Trophoblast cell (in vitro differentiated cells and primary cell): ENCODE measurements at regions not wholly inside any gene's neighbourhood (a gene's known extent, or its start where the extent isn't known, plus 50 kb on each side); places are given as distances from the start of the nearest gene placed in this dataset.
A peak's percentile ranks its signal among the peaks of the same experiment; 100 is the strongest.

ENCODE experiments used
- DNase-seq, 2 donors: peaks; one replicate each; pipeline ENCODE4 v3.0.0-alpha.2; 2016
- H2AFZ ChIP-seq: 2 replicates; pipeline ENCODE4 v1.6.1; 2013; ENCODE audit warnings: low read length, moderate library complexity, mild to moderate bottlenecking; ENCODE audit not compliant: insufficient read depth, poor library complexity
- H2AK5ac ChIP-seq: 2 replicates; pipeline ENCODE4 v1.6.1; 2013; ENCODE audit warnings: mild to moderate bottlenecking, low read length
- H2BK120ac ChIP-seq: 2 replicates; pipeline ENCODE4 v1.6.1; 2013; ENCODE audit warnings: low read length, mild to moderate bottlenecking, moderate library complexity; ENCODE audit not compliant: insufficient read depth, poor library complexity
- H2BK12ac ChIP-seq: 2 replicates; pipeline ENCODE4 v1.6.1; 2013; ENCODE audit warnings: mild to moderate bottlenecking, low read length, moderate library complexity
- H2BK5ac ChIP-seq: 2 replicates; pipeline ENCODE4 v1.6.1; 2013; ENCODE audit warnings: low read length, low read depth, moderate library complexity, mild to moderate bottlenecking; ENCODE audit not compliant: poor library complexity
- H3K14ac ChIP-seq: 2 replicates; pipeline ENCODE4 v1.6.1; 2013; ENCODE audit warnings: mild to moderate bottlenecking, low read length
- H3K18ac ChIP-seq: 2 replicates; pipeline ENCODE4 v1.6.1; 2013; ENCODE audit warnings: mild to moderate bottlenecking, low read length
- H3K23ac ChIP-seq: 2 replicates; pipeline ENCODE4 v1.6.1; 2013; ENCODE audit warnings: low read length
- H3K27ac ChIP-seq: 2 replicates; pipeline ENCODE4 v1.5.1; 2013; ENCODE audit warnings: low read depth, mild to moderate bottlenecking, inconsistent platforms, low read length, moderate library complexity
- H3K27me3 ChIP-seq: 2 replicates; pipeline ENCODE4 v1.6.1; 2013; ENCODE audit warnings: inconsistent platforms, mild to moderate bottlenecking, low read length, moderate library complexity; ENCODE audit not compliant: insufficient read depth
- H3K36me3 ChIP-seq, 2 experiments: 1 replicate in 1 of 2; 2 replicates in 1 of 2; pipeline ENCODE4 v1.6.1; 2013; ENCODE audit warnings: low read length in 2 of 2, mild to moderate bottlenecking in 2 of 2, moderate library complexity in 1 of 2; ENCODE audit not compliant: insufficient read depth in 2 of 2, control insufficient read depth in 1 of 2
- H3K4ac ChIP-seq: 2 replicates; pipeline ENCODE4 v1.6.1; 2013; ENCODE audit warnings: low read depth, mild to moderate bottlenecking, low read length, moderate library complexity
- H3K4me1 ChIP-seq, 2 experiments: 1 replicate in 1 of 2; 2 replicates in 1 of 2; pipeline ENCODE4 v1.6.1; 2013; ENCODE audit warnings: low read length in 2 of 2, mild to moderate bottlenecking in 2 of 2, moderate library complexity in 1 of 2; ENCODE audit not compliant: insufficient read depth in 2 of 2, control insufficient read depth in 1 of 2
- H3K4me2 ChIP-seq: 2 replicates; pipeline ENCODE4 v1.6.1; 2013; ENCODE audit warnings: inconsistent platforms, mild to moderate bottlenecking, low read length, moderate library complexity
- H3K4me3 ChIP-seq: 2 replicates; pipeline ENCODE4 v1.5.1; 2013; ENCODE audit warnings: mild to moderate bottlenecking, low read depth, low read length, inconsistent platforms
- H3K79me1 ChIP-seq: one replicate; pipeline ENCODE4 v1.6.1; 2013; ENCODE audit warnings: low read length
- H3K79me2 ChIP-seq: 2 replicates; pipeline ENCODE4 v1.6.1; 2013; ENCODE audit warnings: low read length, mild to moderate bottlenecking; ENCODE audit not compliant: control insufficient read depth, insufficient read depth, poor library complexity
- H3K9ac ChIP-seq: 2 replicates; pipeline ENCODE4 v1.6.1; 2013; ENCODE audit warnings: mild to moderate bottlenecking, low read length
- H3K9me3 ChIP-seq: 2 replicates; pipeline ENCODE4 v1.6.1; 2013; ENCODE audit warnings: low read depth, mild to moderate bottlenecking, control low read depth, inconsistent platforms, low read length; ENCODE audit not compliant: insufficient read depth
- H4K12ac ChIP-seq: 2 replicates; pipeline ENCODE4 v1.6.1; 2013; ENCODE audit warnings: low read depth, mild to moderate bottlenecking, low read length, moderate library complexity
- H4K8ac ChIP-seq: 2 replicates; pipeline ENCODE4 v1.6.1; 2013; ENCODE audit warnings: low read depth, mild to moderate bottlenecking, low read length, moderate library complexity
- H4K91ac ChIP-seq: one replicate; pipeline ENCODE4 v1.6.1; 2013; ENCODE audit warnings: low read depth, mild to moderate bottlenecking, low read length, moderate library complexity
- WGBS: extraction: QIAGEN DNeasy Blood & Tissue Kit; methylation state at CpG from one replicate; pipeline ENCODE4 v1.1.7; 2013; ENCODE audit warnings: missing lambda C conversion rate; ENCODE audit not compliant: insufficient read length, insufficient coverage; ENCODE audit errors: extremely low coverage; 5-methylcytosine and 5-hydroxymethylcytosine counted together

GRCh38 chr3:53997476-53997875 lies 105.8 kb upstream of the SELENOK start:
- DNase-seq, result peak in 1 of 2 donors; percentile 45
- Histone ChIP-seq H3K18ac (no peak overlapping the region), H2BK5ac (no peak overlapping the region), H3K79me1 (no peaks in the 10 kb centered on the region), H4K91ac (no peak overlapping the region), H3K27ac (no peak overlapping the region), H3K9ac (no peak overlapping the region), H3K4me3 (no peak overlapping the region), H3K23ac (no peak overlapping the region), H3K27me3 (no peaks in the 10 kb centered on the region), H3K14ac (no peak overlapping the region), H3K9me3 (no peaks in the 10 kb centered on the region), H3K4me2 (no peak overlapping the region), H3K4ac (no peak overlapping the region), H4K12ac (no peak overlapping the region), H2BK12ac (no peak overlapping the region), H2AK5ac (no peak overlapping the region), H3K36me3 (no peaks in the 10 kb centered on the region), H4K8ac (no peak overlapping the region), H2BK120ac (no peak overlapping the region), H2AFZ (no peak overlapping the region), H3K4me1 (peaks cover 10 to 14% of the 10 kb centered on the region in 2 experiments), H3K79me2 (no peaks in the 10 kb centered on the region)
- WGBS, result 100% methylated on average over 1 of the region's 4 CpGs

DNA sequence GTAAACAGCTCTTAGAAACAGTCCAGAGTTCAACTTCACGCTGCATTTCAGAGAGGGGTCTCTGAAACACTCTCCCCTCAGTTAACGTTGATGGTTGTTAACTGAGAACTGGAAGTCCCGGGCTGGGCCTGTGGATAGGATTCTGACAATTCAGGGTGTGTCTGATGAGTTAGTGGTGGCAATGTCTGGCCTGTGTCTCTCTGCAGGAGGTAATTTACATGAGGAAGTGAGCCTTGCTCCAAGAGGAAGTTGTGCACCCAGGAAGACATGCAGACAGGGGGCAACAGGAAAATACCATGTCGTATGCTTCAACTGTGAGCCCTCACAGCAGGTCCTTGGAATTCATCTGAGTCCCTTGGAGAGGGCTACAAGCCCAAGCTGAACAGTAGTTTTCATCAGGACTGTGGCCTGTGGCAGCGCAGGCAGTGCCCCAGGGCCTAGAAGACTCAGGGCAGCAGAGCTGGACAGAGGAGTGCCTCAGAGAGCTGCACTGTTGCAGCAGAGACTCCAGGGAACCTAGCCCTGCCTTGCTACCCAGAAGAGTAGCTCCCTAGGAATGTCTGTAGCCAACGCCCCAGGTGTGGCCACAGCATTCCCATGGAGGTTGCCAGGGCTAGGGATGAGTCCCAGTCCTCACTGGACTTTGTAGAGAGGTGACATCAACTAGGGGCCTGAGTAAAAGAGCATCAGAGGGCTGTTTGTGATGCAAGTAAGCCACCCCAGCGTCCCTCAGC lies 104.6 kb upstream of the SELENOK start:
- no CpG with 5 or more reads among the region's 7 CpGs for WGBS
- Histone ChIP-seq H2BK12ac (no peak overlapping the region), H2BK120ac (no peak overlapping the region), H3K4me2 (no peak overlapping the region), H2BK5ac (no peak overlapping the region), H3K27me3 (no peaks in the 10 kb centered on the region), H3K4ac (no peak overlapping the region), H2AFZ (no peak overlapping the region), H3K9ac (no peak overlapping the region), H3K23ac (no peak overlapping the region), H3K36me3 (no peaks in the 10 kb centered on the region), H4K12ac (no peak overlapping the region), H3K4me1 (peaks cover 10 to 14% of the 10 kb centered on the region in 2 experiments), H3K4me3 (no peak overlapping the region), H3K14ac (no peak overlapping the region), H3K27ac (no peak overlapping the region), H3K79me2 (no peaks in the 10 kb centered on the region), H3K9me3 (no peaks in the 10 kb centered on the region), H4K91ac (no peak overlapping the region), H3K79me1 (no peaks in the 10 kb centered on the region), H3K18ac (no peak overlapping the region), H4K8ac (no peak overlapping the region), H2AK5ac (no peak overlapping the region)
- DNase-seq, result peak; percentile 63 to 87

- Histone ChIP-seq H3K79me2 (no peaks in the 10 kb centered on the region), H3K4ac (no peak overlapping the region), H4K8ac (no peak overlapping the region), H3K23ac (no peak overlapping the region), H3K27ac (no peak overlapping the region), H3K36me3 (no peaks in the 10 kb centered on the region), H2BK12ac (no peak overlapping the region), H3K4me2 (no peak overlapping the region), H4K12ac (no peak overlapping the region), H3K4me1 (peaks cover 10 to 14% of the 10 kb centered on the region in 2 experiments), H3K18ac (no peak overlapping the region), H4K91ac (no peak overlapping the region), H2BK120ac (no peak overlapping the region), H2BK5ac (no peak overlapping the region), H3K14ac (no peak overlapping the region), H3K4me3 (no peak overlapping the region), H3K27me3 (no peaks in the 10 kb centered on the region), H2AFZ (no peak overlapping the region), H3K9ac (no peak overlapping the region), H2AK5ac (no peak overlapping the region), H3K9me3 (no peaks in the 10 kb centered on the region), H3K79me1 (no peaks in the 10 kb centered on the region)
- DNase-seq, result no peak
- no CpG with 5 or more reads among the region's 9 CpGs for WGBS
These were observed 103.4 kb upstream of the SELENOK start for GRCh38 chr3:53994986-53995603.

GRCh38 chr3:53991240-53991639 lies 99.6 kb upstream of the SELENOK start:
- Histone ChIP-seq H2BK120ac (no peak overlapping the region), H3K27me3 (no peaks in the 10 kb centered on the region), H3K4me1 (peaks cover 3 to 6% of the 10 kb centered on the region in 2 experiments), H4K91ac (no peak overlapping the region), H3K27ac (no peak overlapping the region), H3K4ac (no peak overlapping the region), H3K23ac (no peak overlapping the region), H3K79me2 (no peaks in the 10 kb centered on the region), H3K9me3 (no peaks in the 10 kb centered on the region), H3K9ac (no peak overlapping the region), H2AK5ac (no peak overlapping the region), H2BK5ac (no peak overlapping the region), H3K14ac (no peak overlapping the region), H3K4me3 (no peak overlapping the region), H3K18ac (no peak overlapping the region), H4K8ac (no peak overlapping the region), H4K12ac (no peak overlapping the region), H3K79me1 (no peaks in the 10 kb centered on the region), H2BK12ac (no peak overlapping the region), H3K4me2 (no peak overlapping the region), H3K36me3 (no peaks in the 10 kb centered on the region), H2AFZ (no peak overlapping the region)
- no CpG with 5 or more reads among the region's 2 CpGs for WGBS
- DNase-seq, result no peak
